GM20431 (cell line): ENCODE measurements at regions not wholly inside any gene's neighbourhood (a gene's known extent, or its start where the extent isn't known, plus 50 kb on each side); places are given as distances from the start of the nearest gene placed in this dataset.

ENCODE experiments used
- in situ Hi-C: fragments of 300-500 bp; cut with MseI, MboI; formaldehyde crosslinking; loops from one replicate; pipeline ENCODE4 v1.15.0; 2020; ENCODE audit warnings: low sequenced_read_pairs; ENCODE audit not compliant: unreplicated experiment

- in situ Hi-C loops = no loop called here
Observed at GRCh38 chr6:9576521-9576920, 838.4 kb downstream of the TFAP2A start.

GRCh38 chr6:9566096-9566495 is 848.8 kb downstream of the TFAP2A start:
- in situ Hi-C loops = no loop called here

- in situ Hi-C loops = no loop called here
Observed at GRCh38 chr6:9564021-9564420, 850.9 kb downstream of the TFAP2A start.

GRCh38 chr6:9563568-9563967 is 851.3 kb downstream of the TFAP2A start:
- in situ Hi-C loops = no loop called here

GRCh38 chr6:9554806-9555205 is 860.1 kb downstream of the TFAP2A start:
- in situ Hi-C loops = no loop called here

- in situ Hi-C loops = no loop called here
Observed at GRCh38 chr6:9554323-9554722, 860.6 kb downstream of the TFAP2A start.

GRCh38 chr6:9553002-9553401 is 861.9 kb downstream of the TFAP2A start:
- in situ Hi-C loops = no loop called here

GRCh38 chr6:9543649-9544048 is 871.2 kb downstream of the TFAP2A start:
- in situ Hi-C loops = loop anchor here (25.0 kb wide), 1 partner anchor 894 kb away; no protein-coding TSS in a partner anchor

- in situ Hi-C loops = loop anchor here (25.0 kb wide), 1 partner anchor 897 kb away; no protein-coding TSS in a partner anchor
Observed at GRCh38 chr6:9540534-9541126, 874.2 kb downstream of the TFAP2A start.

- in situ Hi-C loops = loop anchor here (25.0 kb wide), 1 partner anchor 897 kb away; no protein-coding TSS in a partner anchor
Observed at GRCh38 chr6:9540126-9540525, 874.7 kb downstream of the TFAP2A start.

GRCh38 chr6:9539231-9539755 is 875.6 kb downstream of the TFAP2A start:
- in situ Hi-C loops = loop anchor here (25.0 kb wide), 1 partner anchor 898 kb away; no protein-coding TSS in a partner anchor

- in situ Hi-C loops = loop anchor here (25.0 kb wide), 1 partner anchor 900 kb away; no protein-coding TSS in a partner anchor
Observed at GRCh38 chr6:9537381-9537780, 877.5 kb downstream of the TFAP2A start.

GRCh38 chr6:9535106-9535505 is 879.8 kb downstream of the TFAP2A start:
- in situ Hi-C loops = loop anchor here (25.0 kb wide), 1 partner anchor 902 kb away; no protein-coding TSS in a partner anchor

GRCh38 chr6:9532621-9533557 is 882.0 kb downstream of the TFAP2A start:
- in situ Hi-C loops = loop anchor here (25.0 kb wide), 1 partner anchor 904 kb away; no protein-coding TSS in a partner anchor

- in situ Hi-C loops = loop anchor here (25.0 kb wide), 1 partner anchor 910 kb away; no protein-coding TSS in a partner anchor
Observed at GRCh38 chr6:9527679-9528286, 887.1 kb downstream of the TFAP2A start.

- in situ Hi-C loops = no loop called here
Observed at GRCh38 chr6:9523462-9523861, 891.4 kb downstream of the TFAP2A start.

GRCh38 chr6:9522101-9522500 is 892.8 kb downstream of the TFAP2A start:
- in situ Hi-C loops = no loop called here

GRCh38 chr6:9521152-9521530 is 893.7 kb downstream of the TFAP2A start:
- in situ Hi-C loops = no loop called here

- in situ Hi-C loops = no loop called here
Observed at GRCh38 chr6:9520417-9521151, 894.3 kb downstream of the TFAP2A start.

GRCh38 chr6:9518431-9518830 is 896.4 kb downstream of the TFAP2A start:
- in situ Hi-C loops = no loop called here
